ENCODE measurements at regions not wholly inside any gene's neighbourhood (a gene's known extent, or its start where the extent isn't known, plus 50 kb on each side); places are given as distances from the start of the nearest gene placed in this dataset.

DNA sequence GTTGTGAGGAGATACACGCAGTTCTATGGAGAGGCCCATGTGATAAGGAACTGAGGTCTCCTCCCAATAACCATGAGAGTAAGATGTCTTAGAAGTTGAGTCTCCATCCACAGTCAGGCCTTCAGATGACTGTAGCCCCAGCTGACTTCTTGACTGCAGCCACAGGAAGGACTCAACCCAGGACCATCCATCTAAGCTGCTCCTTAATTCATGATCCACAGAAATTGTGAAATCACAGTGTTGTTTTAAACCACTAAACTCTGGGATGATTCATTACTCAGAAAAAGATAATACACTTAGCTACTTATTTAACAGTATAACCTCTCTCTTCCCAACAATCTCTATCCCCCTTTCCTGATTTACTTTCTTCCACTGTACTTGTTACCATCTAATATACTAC, 173.3 kb downstream of the ALDH1A2 start:
- Histone ChIP-seq H2AFZ (ENCODE audit: low read length) (no peak overlapping the region), H3K4me3 (ENCODE audit: low read length, poor library complexity, severe bottlenecking) (no peak overlapping the region), H3K9ac (ENCODE audit: low read depth, low read length, poor library complexity, severe bottlenecking) (no peak overlapping the region), H3K9me2 (replicated peaks; ENCODE audit: low read depth, low read length) (no peaks in the 10 kb centered on the region), H3K36me3 (ENCODE audit: insufficient read depth, low read length) (no peaks in the 10 kb centered on the region), H3K27me3 (ENCODE audit: insufficient read depth, low read length, poor library complexity, severe bottlenecking) (peaks cover 23% of the 10 kb centered on the region), H3F3A (ENCODE audit: low read depth) (no peaks in the 10 kb centered on the region), H3K4me1 (ENCODE audit: insufficient read depth, low read length, poor library complexity, severe bottlenecking) (no peaks in the 10 kb centered on the region), H4K20me1 (ENCODE audit: insufficient read depth, low read length, poor library complexity, severe bottlenecking) (no peaks in the 10 kb centered on the region), H3K9me3 (ENCODE audit: insufficient read depth, low read depth, low read length) (no peaks in the 10 kb centered on the region), H3K4me2 (ENCODE audit: low read depth, low read length, poor library complexity, severe bottlenecking) (no peak overlapping the region), H3K79me2 (ENCODE audit: insufficient read depth, low read length) (no peaks in the 10 kb centered on the region)
- TF ChIP-seq EZH2phosphoT487 (IDR thresholded peaks at IDR 0.05; ENCODE audit: borderline replicate concordance): no peak
- TF ChIP-seq, protein P1, sequence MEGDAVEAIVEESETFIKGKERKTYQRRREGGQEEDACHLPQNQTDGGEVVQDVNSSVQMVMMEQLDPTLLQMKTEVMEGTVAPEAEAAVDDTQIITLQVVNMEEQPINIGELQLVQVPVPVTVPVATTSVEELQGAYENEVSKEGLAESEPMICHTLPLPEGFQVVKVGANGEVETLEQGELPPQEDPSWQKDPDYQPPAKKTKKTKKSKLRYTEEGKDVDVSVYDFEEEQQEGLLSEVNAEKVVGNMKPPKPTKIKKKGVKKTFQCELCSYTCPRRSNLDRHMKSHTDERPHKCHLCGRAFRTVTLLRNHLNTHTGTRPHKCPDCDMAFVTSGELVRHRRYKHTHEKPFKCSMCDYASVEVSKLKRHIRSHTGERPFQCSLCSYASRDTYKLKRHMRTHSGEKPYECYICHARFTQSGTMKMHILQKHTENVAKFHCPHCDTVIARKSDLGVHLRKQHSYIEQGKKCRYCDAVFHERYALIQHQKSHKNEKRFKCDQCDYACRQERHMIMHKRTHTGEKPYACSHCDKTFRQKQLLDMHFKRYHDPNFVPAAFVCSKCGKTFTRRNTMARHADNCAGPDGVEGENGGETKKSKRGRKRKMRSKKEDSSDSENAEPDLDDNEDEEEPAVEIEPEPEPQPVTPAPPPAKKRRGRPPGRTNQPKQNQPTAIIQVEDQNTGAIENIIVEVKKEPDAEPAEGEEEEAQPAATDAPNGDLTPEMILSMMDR (conservative IDR thresholded peaks at IDR 0.05; ENCODE audit: low read length): no peak

- Histone ChIP-seq H3K4me1 (ENCODE audit: insufficient read depth, low read length, poor library complexity, severe bottlenecking) (no peaks in the 10 kb centered on the region), H4K20me1 (ENCODE audit: insufficient read depth, low read length, poor library complexity, severe bottlenecking) (no peaks in the 10 kb centered on the region), H2AFZ (ENCODE audit: low read length) (no peak overlapping the region), H3F3A (ENCODE audit: low read depth) (no peaks in the 10 kb centered on the region), H3K9me2 (replicated peaks; ENCODE audit: low read depth, low read length) (no peaks in the 10 kb centered on the region), H3K36me3 (ENCODE audit: insufficient read depth, low read length) (no peaks in the 10 kb centered on the region), H3K27me3 (ENCODE audit: insufficient read depth, low read length, poor library complexity, severe bottlenecking) (peaks cover 23% of the 10 kb centered on the region), H3K79me2 (ENCODE audit: insufficient read depth, low read length) (no peaks in the 10 kb centered on the region), H3K4me3 (ENCODE audit: low read length, poor library complexity, severe bottlenecking) (no peak overlapping the region), H3K9ac (ENCODE audit: low read depth, low read length, poor library complexity, severe bottlenecking) (no peak overlapping the region), H3K4me2 (ENCODE audit: low read depth, low read length, poor library complexity, severe bottlenecking) (no peak overlapping the region), H3K9me3 (ENCODE audit: insufficient read depth, low read depth, low read length) (no peaks in the 10 kb centered on the region)
- no peak for TF ChIP-seq EZH2phosphoT487 (IDR thresholded peaks at IDR 0.05; ENCODE audit: borderline replicate concordance)
- TF ChIP-seq, protein P1 (conservative IDR thresholded peaks at IDR 0.05; ENCODE audit: low read length): no peak
These were observed 172.5 kb downstream of the ALDH1A2 start for GRCh38 chr15:57893040-57893439.

GRCh38 chr15:57895291-57895690, 170.2 kb downstream of the ALDH1A2 start:
- TF ChIP-seq, protein P1 (conservative IDR thresholded peaks at IDR 0.05; ENCODE audit: low read length): no peak
- no peak for TF ChIP-seq EZH2phosphoT487 (IDR thresholded peaks at IDR 0.05; ENCODE audit: borderline replicate concordance)
- Histone ChIP-seq H3K36me3 (ENCODE audit: insufficient read depth, low read length) (no peaks in the 10 kb centered on the region), H2AFZ (ENCODE audit: low read length) (no peak overlapping the region), H3K4me3 (ENCODE audit: low read length, poor library complexity, severe bottlenecking) (no peak overlapping the region), H3K9me3 (ENCODE audit: insufficient read depth, low read depth, low read length) (no peaks in the 10 kb centered on the region), H3K27me3 (ENCODE audit: insufficient read depth, low read length, poor library complexity, severe bottlenecking) (peaks cover 16% of the 10 kb centered on the region), H4K20me1 (ENCODE audit: insufficient read depth, low read length, poor library complexity, severe bottlenecking) (no peaks in the 10 kb centered on the region), H3F3A (ENCODE audit: low read depth) (no peaks in the 10 kb centered on the region), H3K9me2 (replicated peaks; ENCODE audit: low read depth, low read length) (no peaks in the 10 kb centered on the region), H3K4me2 (ENCODE audit: low read depth, low read length, poor library complexity, severe bottlenecking) (no peak overlapping the region), H3K4me1 (ENCODE audit: insufficient read depth, low read length, poor library complexity, severe bottlenecking) (no peaks in the 10 kb centered on the region), H3K9ac (ENCODE audit: low read depth, low read length, poor library complexity, severe bottlenecking) (no peak overlapping the region), H3K79me2 (ENCODE audit: insufficient read depth, low read length) (no peaks in the 10 kb centered on the region)

All from Loucy (cell line).